WI38 (cell line): ENCODE measurements at regions not wholly inside any gene's neighbourhood (a gene's known extent, or its start where the extent isn't known, plus 50 kb on each side); places are given as distances from the start of the nearest gene placed in this dataset.
"Not testable (repeated sequence)": the region's sequence is repeated elsewhere in the genome, so short reads cannot be mapped to it uniquely, and the experiment has no call there.

ENCODE experiments used
- H3K4me3 ChIP-seq: 2 replicates; pipeline ENCODE4 v1.5.1; 2011; ENCODE audit warnings: low read depth, mild to moderate bottlenecking, control low read depth, low read length
- TF ChIP-seq, protein P1 (sequence below): IDR thresholded peaks from 2 replicates; pipeline ENCODE4 v1.5.1; 2012; ENCODE audit warnings: low read depth, mild to moderate bottlenecking, control low read depth, low read length

- TF ChIP-seq, protein P1, sequence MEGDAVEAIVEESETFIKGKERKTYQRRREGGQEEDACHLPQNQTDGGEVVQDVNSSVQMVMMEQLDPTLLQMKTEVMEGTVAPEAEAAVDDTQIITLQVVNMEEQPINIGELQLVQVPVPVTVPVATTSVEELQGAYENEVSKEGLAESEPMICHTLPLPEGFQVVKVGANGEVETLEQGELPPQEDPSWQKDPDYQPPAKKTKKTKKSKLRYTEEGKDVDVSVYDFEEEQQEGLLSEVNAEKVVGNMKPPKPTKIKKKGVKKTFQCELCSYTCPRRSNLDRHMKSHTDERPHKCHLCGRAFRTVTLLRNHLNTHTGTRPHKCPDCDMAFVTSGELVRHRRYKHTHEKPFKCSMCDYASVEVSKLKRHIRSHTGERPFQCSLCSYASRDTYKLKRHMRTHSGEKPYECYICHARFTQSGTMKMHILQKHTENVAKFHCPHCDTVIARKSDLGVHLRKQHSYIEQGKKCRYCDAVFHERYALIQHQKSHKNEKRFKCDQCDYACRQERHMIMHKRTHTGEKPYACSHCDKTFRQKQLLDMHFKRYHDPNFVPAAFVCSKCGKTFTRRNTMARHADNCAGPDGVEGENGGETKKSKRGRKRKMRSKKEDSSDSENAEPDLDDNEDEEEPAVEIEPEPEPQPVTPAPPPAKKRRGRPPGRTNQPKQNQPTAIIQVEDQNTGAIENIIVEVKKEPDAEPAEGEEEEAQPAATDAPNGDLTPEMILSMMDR, result no peak
- no peak overlapping the region for H3K4me3 ChIP-seq
Observed at GRCh38 chr1:227411066-227411465, 92.8 kb upstream of the CDC42BPA start.

DNA sequence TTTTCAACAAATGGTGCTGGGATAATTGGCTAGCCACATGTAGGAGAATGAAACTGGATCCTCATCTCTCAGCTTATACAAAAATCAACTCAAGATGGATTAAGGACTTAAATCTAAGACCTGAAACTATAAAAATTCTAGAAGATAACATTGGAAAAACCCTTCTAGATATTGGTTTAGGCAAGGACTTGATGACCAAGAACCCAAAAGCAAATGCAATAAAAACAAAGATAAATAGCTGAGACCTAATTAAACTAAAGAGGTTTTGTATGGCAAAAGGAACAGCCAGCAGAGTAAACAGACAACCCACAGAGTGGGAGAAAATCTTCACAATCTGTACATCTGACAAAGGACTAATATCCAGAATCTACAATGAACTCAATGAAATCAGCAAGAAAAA lies 88.0 kb upstream of the CDC42BPA start:
- H3K4me3 ChIP-seq, result not testable (repeated sequence)

- no peak overlapping the region for H3K4me3 ChIP-seq
- TF ChIP-seq, protein P1, result no peak
Observed at GRCh38 chr1:227403535-227403934, 85.2 kb upstream of the CDC42BPA start.

DNA sequence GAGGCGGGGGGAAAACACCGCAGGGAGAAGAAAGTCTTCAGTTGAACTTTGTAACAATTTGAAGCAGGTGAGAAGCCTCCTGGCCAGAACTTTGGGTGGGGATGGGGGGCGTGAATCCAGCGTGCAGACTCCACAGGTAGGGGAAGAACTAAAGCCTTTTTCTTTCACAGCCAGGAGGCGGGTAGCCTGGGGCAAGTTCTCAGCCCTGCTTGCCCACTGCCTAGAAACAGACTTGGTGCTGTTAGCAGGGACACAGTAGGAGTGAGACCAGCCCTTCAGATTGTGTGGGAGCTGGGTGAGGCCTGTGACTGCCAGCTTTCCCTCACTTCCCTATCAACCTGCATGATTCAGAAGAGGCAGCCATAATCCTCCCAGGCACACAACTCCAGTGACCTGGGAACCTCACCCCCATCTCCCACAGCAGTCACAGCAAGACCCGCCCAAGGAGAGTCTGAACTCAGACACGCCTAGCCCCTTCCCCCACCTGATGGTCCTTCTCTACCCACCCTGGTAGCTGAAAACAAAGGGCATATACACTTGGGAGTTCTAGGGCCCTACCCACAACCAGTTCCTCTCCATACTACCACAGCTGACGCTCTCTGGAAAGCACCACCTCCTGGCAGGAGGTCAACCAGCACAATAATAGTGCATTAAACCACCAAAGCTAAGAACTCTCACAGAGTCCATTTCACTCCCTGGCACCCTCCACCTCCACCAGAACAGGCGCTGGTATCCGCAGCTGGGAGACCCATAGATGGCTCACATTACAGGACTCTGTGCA lies 83.5 kb upstream of the CDC42BPA start:
- H3K4me3 ChIP-seq, result no peak overlapping the region
- TF ChIP-seq, protein P1, result no peak

DNA sequence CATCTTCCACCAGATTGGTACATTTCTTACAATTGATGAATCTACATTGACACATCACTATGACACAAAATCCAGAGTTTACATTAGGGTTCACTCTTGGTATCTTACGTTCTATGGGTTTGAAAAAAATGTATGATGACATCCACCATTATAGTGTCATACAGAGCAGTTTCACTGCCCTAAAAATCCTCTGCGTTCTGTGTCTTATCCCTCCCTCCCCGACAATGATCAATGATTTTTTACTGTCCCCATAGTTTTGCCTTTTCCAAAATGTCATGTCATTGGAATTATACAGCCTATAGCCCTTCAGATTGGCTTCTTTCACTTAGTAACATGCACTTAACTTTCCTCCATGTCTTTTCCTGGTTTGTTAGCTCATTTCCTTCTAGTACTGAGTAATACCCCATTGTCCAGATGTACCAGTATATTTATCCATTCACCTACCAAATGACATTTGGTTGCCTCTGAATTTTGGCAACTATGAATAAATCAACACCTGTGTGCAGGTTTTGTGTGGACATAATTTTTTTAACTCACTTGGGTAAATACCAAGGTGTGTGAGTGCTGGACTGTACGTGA lies 80.9 kb upstream of the CDC42BPA start:
- H3K4me3 ChIP-seq, result no peak overlapping the region
- TF ChIP-seq, protein P1, result no peak

DNA sequence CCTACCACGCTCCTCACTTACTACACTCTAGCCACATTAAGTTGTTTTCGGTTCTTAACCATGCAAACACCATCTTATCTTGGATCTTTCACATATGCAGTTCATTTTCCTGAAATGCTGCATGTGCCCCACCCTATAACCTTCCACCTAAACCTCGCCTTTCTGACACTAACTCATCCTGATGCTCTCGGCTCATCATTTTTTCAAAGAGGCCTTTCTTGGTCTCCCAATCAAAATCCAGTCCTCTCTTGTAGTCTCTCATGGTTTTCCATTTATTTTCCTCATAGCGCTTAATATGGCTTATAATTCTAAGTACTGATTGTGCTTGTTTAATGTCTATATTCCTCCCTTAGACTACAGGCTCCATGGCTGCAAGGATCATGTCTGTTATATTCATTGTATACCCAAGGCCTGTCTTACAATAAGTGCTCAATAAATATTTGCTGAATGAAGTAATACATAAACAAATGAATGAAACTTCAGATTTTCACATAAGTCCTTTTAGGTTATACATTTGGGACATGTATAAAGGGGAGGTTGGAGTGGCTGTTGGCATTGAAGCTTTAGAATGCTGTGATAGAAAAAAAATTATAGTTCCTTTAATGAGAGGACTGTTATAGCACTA lies 79.2 kb upstream of the CDC42BPA start:
- TF ChIP-seq, protein P1, result no peak
- no peak overlapping the region for H3K4me3 ChIP-seq

- TF ChIP-seq, protein P1, result no peak
- no peak overlapping the region for H3K4me3 ChIP-seq
Observed at GRCh38 chr1:227396539-227397353, 78.5 kb upstream of the CDC42BPA start.
